HG03095 (cell line): ENCODE measurements at regions not wholly inside any gene's neighbourhood (a gene's known extent, or its start where the extent isn't known, plus 50 kb on each side); places are given as distances from the start of the nearest gene placed in this dataset.

Experiments used
- ATAC-seq: cut with Tn5 transposase; IDR thresholded peaks from one replicate; pipeline ENCODE4 v1.9.1; 2021; ENCODE audit warnings: moderate library complexity; ENCODE audit not compliant: unreplicated experiment

- ATAC-seq = no peak
Observed at GRCh38 chr10:106520698-106521097, 643.8 kb downstream of the SORCS1 start.

GRCh38 chr10:106519376-106520030 is 645.0 kb downstream of the SORCS1 start:
- no peak for ATAC-seq

GRCh38 chr10:106515206-106515790 is 649.2 kb downstream of the SORCS1 start:
- no peak for ATAC-seq

- no peak for ATAC-seq
Observed at GRCh38 chr10:106513352-106513771, 651.1 kb downstream of the SORCS1 start.

GRCh38 chr10:106511917-106512316 is 652.6 kb downstream of the SORCS1 start:
- no peak for ATAC-seq

GRCh38 chr10:106508950-106509349 is 655.6 kb downstream of the SORCS1 start:
- ATAC-seq = no peak

GRCh38 chr10:106506526-106507283 is 657.8 kb downstream of the SORCS1 start:
- no peak for ATAC-seq

- no peak for ATAC-seq
Observed at GRCh38 chr10:106504536-106504935, 660.0 kb downstream of the SORCS1 start.

- ATAC-seq = no peak
Observed at GRCh38 chr10:106502641-106503040, 661.9 kb downstream of the SORCS1 start.

GRCh38 chr10:106500925-106501525 is 663.5 kb downstream of the SORCS1 start:
- ATAC-seq = no peak

- no peak for ATAC-seq
Observed at GRCh38 chr10:106500041-106500924, 664.2 kb downstream of the SORCS1 start.

- ATAC-seq = no peak
Observed at GRCh38 chr10:106499448-106499847, 665.1 kb downstream of the SORCS1 start.

- ATAC-seq = no peak
Observed at GRCh38 chr10:106498675-106499074, 665.8 kb downstream of the SORCS1 start.

GRCh38 chr10:106495931-106496330 is 668.6 kb downstream of the SORCS1 start:
- no peak for ATAC-seq

- no peak for ATAC-seq
Observed at GRCh38 chr10:106493751-106494150, 670.8 kb downstream of the SORCS1 start.

- ATAC-seq = no peak
Observed at GRCh38 chr10:106493226-106493625, 671.3 kb downstream of the SORCS1 start.

- no peak for ATAC-seq
Observed at GRCh38 chr10:106487726-106488125, 676.8 kb downstream of the SORCS1 start.

GRCh38 chr10:106481598-106482275 is 682.8 kb downstream of the SORCS1 start:
- no peak for ATAC-seq

GRCh38 chr10:106479636-106480035 is 684.9 kb downstream of the SORCS1 start:
- ATAC-seq = no peak

- no peak for ATAC-seq
Observed at GRCh38 chr10:106474876-106475275, 689.6 kb downstream of the SORCS1 start.
